HG03039 (cell line): ENCODE measurements at regions not wholly inside any gene's neighbourhood (a gene's known extent, or its start where the extent isn't known, plus 50 kb on each side); places are given as distances from the start of the nearest gene placed in this dataset.
"Not testable (repeated sequence)": the region's sequence is repeated elsewhere in the genome, so short reads cannot be mapped to it uniquely, and the experiment has no call there.

ENCODE experiments used
- ATAC-seq: cut with Tn5 transposase; IDR thresholded peaks from one replicate; pipeline ENCODE4 v1.9.1; 2021; ENCODE audit warnings: mild to moderate bottlenecking, moderate library complexity; ENCODE audit not compliant: unreplicated experiment

GRCh38 chr3:75434276-75434912, 229.7 kb upstream of the FRG2C start:
- ATAC-seq = not testable (repeated sequence)

- ATAC-seq = peak; percentile 100
Measured at GRCh38 chr3:75434913-75435793, 229.0 kb upstream of the FRG2C start.

GRCh38 chr3:75435794-75436400, 228.2 kb upstream of the FRG2C start:
- ATAC-seq = not testable (repeated sequence)

- ATAC-seq = not testable (repeated sequence)
Measured at GRCh38 chr3:75440986-75441385, 223.1 kb upstream of the FRG2C start.

- ATAC-seq = not testable (repeated sequence)
Measured at GRCh38 chr3:75444634-75445033, 219.5 kb upstream of the FRG2C start.

GRCh38 chr3:75445234-75445633, 218.9 kb upstream of the FRG2C start:
- ATAC-seq = not testable (repeated sequence)

GRCh38 chr3:75446948-75447347, 217.2 kb upstream of the FRG2C start:
- not testable (repeated sequence) for ATAC-seq

GRCh38 chr3:75453328-75453727, 210.8 kb upstream of the FRG2C start:
- not testable (repeated sequence) for ATAC-seq

- not testable (repeated sequence) for ATAC-seq
Measured at GRCh38 chr3:75453839-75454238, 210.3 kb upstream of the FRG2C start.

- not testable (repeated sequence) for ATAC-seq
Measured at GRCh38 chr3:75474530-75474929, 189.6 kb upstream of the FRG2C start.

- ATAC-seq = not testable (repeated sequence)
Measured at GRCh38 chr3:75496600-75496999, 167.5 kb upstream of the FRG2C start.

- not testable (repeated sequence) for ATAC-seq
Measured at GRCh38 chr3:75500357-75500756, 163.8 kb upstream of the FRG2C start.

- not testable (repeated sequence) for ATAC-seq
Measured at GRCh38 chr3:75502171-75502570, 162.0 kb upstream of the FRG2C start.

GRCh38 chr3:75502769-75503756, 161.1 kb upstream of the FRG2C start:
- ATAC-seq = not testable (repeated sequence)

- ATAC-seq = no peak
Measured at GRCh38 chr3:75506603-75507002, 157.5 kb upstream of the FRG2C start.

GRCh38 chr3:75507956-75508355, 156.2 kb upstream of the FRG2C start:
- not testable (repeated sequence) for ATAC-seq

GRCh38 chr3:75527657-75528056, 136.5 kb upstream of the FRG2C start:
- ATAC-seq = not testable (repeated sequence)

- not testable (repeated sequence) for ATAC-seq
Measured at GRCh38 chr3:75552095-75552494, 112.0 kb upstream of the FRG2C start.

- ATAC-seq = not testable (repeated sequence)
Measured at GRCh38 chr3:75564427-75564826, 99.7 kb upstream of the FRG2C start.

- not testable (repeated sequence) for ATAC-seq
Measured at GRCh38 chr3:75572303-75572702, 91.8 kb upstream of the FRG2C start.
